ENCODE measurements at regions not wholly inside any gene's neighbourhood (a gene's known extent, or its start where the extent isn't known, plus 50 kb on each side); places are given as distances from the start of the nearest gene placed in this dataset.
"Not testable (repeated sequence)": the region's sequence is repeated elsewhere in the genome, so short reads cannot be mapped to it uniquely, and the experiment has no call there.

DNA sequence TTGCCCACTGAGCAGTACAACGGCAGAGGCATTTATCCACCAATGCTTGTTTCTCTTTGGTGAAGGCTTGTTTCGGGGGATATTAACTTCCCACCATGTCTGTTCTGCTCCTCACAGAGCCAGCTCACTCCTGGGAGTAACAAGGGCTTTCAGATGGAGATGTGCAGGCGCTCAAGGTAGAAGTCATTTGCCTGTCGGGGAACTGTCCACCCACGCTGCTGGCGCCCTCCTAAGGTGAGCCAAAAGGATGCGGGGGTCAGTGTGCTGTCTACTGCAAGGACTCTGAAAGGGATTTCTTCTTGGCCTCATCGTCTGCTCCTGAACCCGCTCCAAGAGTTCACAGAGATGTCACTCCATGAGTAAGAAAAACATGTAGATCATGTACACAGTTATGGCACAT is 57.0 kb upstream of the CYRIA start:
- peak; percentile 74 for TF ChIP-seq CTCF (IDR thresholded peaks at IDR 0.05; ENCODE audit: low read depth, low read length)
- H3K36me3 ChIP-seq: no peaks in the 10 kb centered on the region
- peak; percentile 54 for DNase-seq
- H3K9me3 ChIP-seq (ENCODE audit: severe bottlenecking): no peaks in the 10 kb centered on the region
- H3K27ac ChIP-seq: no peak overlapping the region
- H3K27me3 ChIP-seq (ENCODE audit: insufficient read depth, low read depth, severe bottlenecking): no peaks in the 10 kb centered on the region
- no peak overlapping the region for H3K4me3 ChIP-seq (ENCODE audit: low read depth, low read length)

- no peak for TF ChIP-seq CTCF (IDR thresholded peaks at IDR 0.05; ENCODE audit: low read depth, low read length)
- DNase-seq: no peak
These were observed 56.5 kb upstream of the CYRIA start for GRCh38 chr2:16722126-16722525.

DNA sequence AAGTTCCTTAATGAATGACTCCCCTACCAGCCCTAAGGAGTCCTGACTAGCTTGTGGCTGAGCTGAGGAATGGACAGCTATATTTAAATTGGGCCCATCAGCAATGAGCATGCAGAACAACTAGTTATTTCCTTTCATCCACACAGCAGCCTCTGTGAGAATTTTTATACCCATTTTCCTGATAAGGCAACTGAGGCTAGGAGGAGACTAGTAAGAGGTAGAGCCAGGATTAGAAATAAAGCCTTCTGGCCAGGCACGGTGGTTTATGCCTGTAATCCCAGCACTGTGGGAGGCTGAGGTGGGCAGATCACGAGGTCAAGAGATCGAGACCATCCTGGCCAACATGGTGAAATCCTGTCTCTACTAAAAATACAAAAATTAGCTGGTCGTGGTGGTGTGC is 55.9 kb upstream of the CYRIA start:
- not testable (repeated sequence) for DNase-seq; H3K27ac ChIP-seq; H3K9me3 ChIP-seq (ENCODE audit: severe bottlenecking); H3K36me3 ChIP-seq; H3K4me3 ChIP-seq (ENCODE audit: low read depth, low read length); H3K27me3 ChIP-seq (ENCODE audit: insufficient read depth, low read depth, severe bottlenecking)

More at GRCh38 chr2:16722126-16722525, 56.5 kb upstream of the CYRIA start:
- Histone ChIP-seq H3K9me3 (ENCODE audit: severe bottlenecking) (no peaks in the 10 kb centered on the region), H3K27ac (no peak overlapping the region), H3K4me3 (ENCODE audit: low read depth, low read length) (no peak overlapping the region), H3K27me3 (ENCODE audit: insufficient read depth, low read depth, severe bottlenecking) (no peaks in the 10 kb centered on the region), H3K36me3 (no peaks in the 10 kb centered on the region)

- not testable (repeated sequence) for H3K27ac ChIP-seq; DNase-seq; H3K36me3 ChIP-seq; H3K9me3 ChIP-seq (ENCODE audit: severe bottlenecking); H3K4me3 ChIP-seq (ENCODE audit: low read depth, low read length); H3K27me3 ChIP-seq (ENCODE audit: insufficient read depth, low read depth, severe bottlenecking)
These were observed 55.1 kb upstream of the CYRIA start for GRCh38 chr2:16720737-16721136.

DNA sequence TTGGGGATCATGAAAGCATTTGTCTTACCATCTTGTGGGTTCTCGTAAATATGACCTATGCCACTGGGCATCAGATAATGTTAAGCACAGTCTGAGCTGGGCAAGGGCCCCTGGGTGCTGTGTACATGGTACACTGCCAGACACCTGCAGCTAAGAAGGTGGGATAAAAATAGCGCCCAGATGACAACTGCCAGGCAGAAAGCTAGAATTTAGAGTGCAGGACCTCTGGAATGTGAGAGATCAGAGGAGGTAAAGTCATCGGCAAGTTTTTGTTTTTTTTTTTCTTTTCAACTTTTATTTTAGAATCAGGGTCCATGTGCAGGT is 53.8 kb upstream of the CYRIA start:
- Histone ChIP-seq H3K9me3 (ENCODE audit: severe bottlenecking) (no peaks in the 10 kb centered on the region), H3K4me3 (ENCODE audit: low read depth, low read length) (no peak overlapping the region), H3K36me3 (no peaks in the 10 kb centered on the region), H3K27me3 (ENCODE audit: insufficient read depth, low read depth, severe bottlenecking) (no peaks in the 10 kb centered on the region), H3K27ac (no peak overlapping the region)
- no peak for TF ChIP-seq CTCF (IDR thresholded peaks at IDR 0.05; ENCODE audit: low read depth, low read length)
- no peak for DNase-seq

DNA sequence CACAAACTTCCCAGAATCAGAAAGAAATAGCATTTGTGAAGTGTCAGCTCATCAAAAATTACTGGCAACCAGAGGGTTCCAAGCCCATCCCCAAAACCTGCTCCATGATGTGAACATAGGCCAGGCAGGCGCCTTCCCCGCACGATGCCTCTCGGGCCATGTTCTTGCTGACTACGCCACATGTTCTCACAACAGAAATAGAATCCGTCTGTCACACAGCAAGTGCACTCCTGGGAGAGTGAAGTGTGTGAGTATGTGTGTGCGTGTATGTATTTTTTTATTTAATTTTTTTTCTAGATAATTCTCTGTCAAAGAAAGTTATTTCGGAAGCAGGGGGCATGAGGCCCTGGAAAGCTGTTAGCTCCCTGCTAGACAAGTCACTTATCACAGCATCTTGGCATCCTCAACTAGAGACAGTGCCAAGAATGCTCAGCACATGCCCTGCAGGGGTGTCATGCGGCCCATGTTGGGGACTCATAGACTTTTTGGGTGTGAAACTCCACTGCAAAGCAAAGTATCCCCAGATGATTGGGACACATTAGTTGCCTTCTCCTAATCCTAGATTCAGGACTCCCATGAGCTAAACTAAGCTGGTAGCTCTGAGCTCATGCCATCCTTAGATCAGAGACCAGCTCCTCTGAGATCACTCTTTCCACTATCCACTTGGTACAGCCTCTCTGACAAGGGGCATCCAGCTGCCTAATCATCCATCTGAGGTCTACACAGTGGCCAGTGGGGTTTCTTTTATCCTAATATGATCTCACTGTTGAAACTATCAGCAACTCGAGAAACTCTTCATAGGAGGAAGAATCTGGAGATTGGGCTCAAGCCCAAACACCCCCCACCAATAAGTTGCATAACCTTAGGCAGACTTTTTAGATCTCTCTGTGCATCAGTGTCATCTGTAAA is 53.2 kb upstream of the CYRIA start:
- DNase-seq: no peak
- Histone ChIP-seq H3K36me3 (no peaks in the 10 kb centered on the region), H3K4me3 (ENCODE audit: low read depth, low read length) (no peak overlapping the region), H3K27me3 (ENCODE audit: insufficient read depth, low read depth, severe bottlenecking) (no peaks in the 10 kb centered on the region), H3K9me3 (ENCODE audit: severe bottlenecking) (no peaks in the 10 kb centered on the region), H3K27ac (no peak overlapping the region)
- TF ChIP-seq CTCF (IDR thresholded peaks at IDR 0.05; ENCODE audit: low read depth, low read length): no peak

- H3K9me3 ChIP-seq (ENCODE audit: severe bottlenecking): no peaks in the 10 kb centered on the region
- H3K36me3 ChIP-seq: no peaks in the 10 kb centered on the region
- DNase-seq: no peak
- H3K4me3 ChIP-seq (ENCODE audit: low read depth, low read length): no peak overlapping the region
- no peaks in the 10 kb centered on the region for H3K27me3 ChIP-seq (ENCODE audit: insufficient read depth, low read depth, severe bottlenecking)
- no peak overlapping the region for H3K27ac ChIP-seq
- TF ChIP-seq CTCF (IDR thresholded peaks at IDR 0.05; ENCODE audit: low read depth, low read length): no peak
These were observed 51.8 kb upstream of the CYRIA start for GRCh38 chr2:16717477-16717876.

Data from WERI-Rb-1 (cell line).